Neural progenitor cell (in vitro differentiated cells): ENCODE measurements at regions not wholly inside any gene's neighbourhood (a gene's known extent, or its start where the extent isn't known, plus 50 kb on each side); places are given as distances from the start of the nearest gene placed in this dataset.

ENCODE experiments used
- DNase-seq: peaks from one replicate; pipeline ENCODE4 v3.0.0-alpha.2; 2016; ENCODE audit warnings: low spot score
- H2AFZ ChIP-seq: fragments of 200-600 bp; sonication (generic); replicated peaks from 2 replicates; pipeline ENCODE4 v1.6.1; 2016; ENCODE audit warnings: antibody characterized with exemption
- H3F3A ChIP-seq: fragments of 200-600 bp; sonication (generic); 2 replicates; pipeline ENCODE4 v1.6.1; 2016; ENCODE audit warnings: antibody characterized with exemption, low read depth
- H3K27ac ChIP-seq: fragments of 200-600 bp; sonication (generic); 2 replicates; pipeline ENCODE4 v1.5.1; 2016; ENCODE audit warnings: mild to moderate bottlenecking
- H3K27me3 ChIP-seq: fragments of 200-600 bp; sonication (generic); 2 replicates; pipeline ENCODE4 v1.6.1; 2016; ENCODE audit warnings: mild to moderate bottlenecking, moderate library complexity
- H3K36me3 ChIP-seq: fragments of 200-600 bp; sonication (generic); 2 replicates; pipeline ENCODE4 v1.5.1; 2016
- H3K4me1 ChIP-seq: fragments of 200-600 bp; sonication (generic); 2 replicates; pipeline ENCODE4 v1.6.1; 2016; ENCODE audit warnings: mixed run types
- H3K4me2 ChIP-seq: fragments of 200-600 bp; sonication (generic); 2 replicates; pipeline ENCODE4 v1.6.1; 2016
- H3K4me3 ChIP-seq: fragments of 200-600 bp; sonication (generic); 2 replicates; pipeline ENCODE4 v1.5.1; 2016
- H3K79me2 ChIP-seq: fragments of 200-600 bp; sonication (generic); 2 replicates; pipeline ENCODE4 v1.6.1; 2016; ENCODE audit warnings: low read depth
- H3K9ac ChIP-seq: fragments of 200-600 bp; sonication (generic); 2 replicates; pipeline ENCODE4 v1.6.1; 2016
- H3K9me3 ChIP-seq: fragments of 200-600 bp; sonication (generic); 2 replicates; pipeline ENCODE4 v1.5.1; 2016; ENCODE audit warnings: low read depth
- H4K20me1 ChIP-seq: fragments of 200-600 bp; sonication (generic); 2 replicates; pipeline ENCODE4 v1.6.1; 2016; ENCODE audit warnings: low read depth
- H3K27ac Mint-ChIP-seq: 3 replicates; pipeline ENCODE4 v1.8.0; 2021; ENCODE audit warnings: mixed read lengths
- H3K27me3 Mint-ChIP-seq: 2 replicates; pipeline ENCODE4 v1.8.0; 2022; ENCODE audit warnings: low read depth, mild to moderate bottlenecking, inconsistent platforms, moderate library complexity, mixed read lengths; ENCODE audit not compliant: insufficient read depth
- H3K36me3 Mint-ChIP-seq: 3 replicates; pipeline ENCODE4 v1.8.0; 2021; ENCODE audit warnings: mixed read lengths
- H3K4me1 Mint-ChIP-seq: 3 replicates; pipeline ENCODE4 v1.8.0; 2021; ENCODE audit warnings: mixed read lengths
- H3K4me3 Mint-ChIP-seq: 3 replicates; pipeline ENCODE4 v1.8.0; 2021; ENCODE audit warnings: mild to moderate bottlenecking, moderate library complexity, mixed read lengths
- H3K9me3 Mint-ChIP-seq: 3 replicates; pipeline ENCODE4 v1.8.0; 2020; ENCODE audit warnings: mixed read lengths
- EZH2 ChIP-seq: fragments of 200-600 bp; sonication (generic); IDR thresholded peaks from 2 replicates; pipeline ENCODE4 v1.6.1; 2017; ENCODE audit warnings: antibody characterized with exemption, mild to moderate bottlenecking, moderate library complexity
- EZH2phosphoT487 ChIP-seq: fragments of 200-600 bp; sonication (generic); IDR thresholded peaks from 2 replicates; pipeline ENCODE4 v1.6.1; 2017; ENCODE audit warnings: antibody characterized with exemption
- TF ChIP-seq, protein P1 (sequence below): fragments of 200-600 bp; sonication (generic); IDR thresholded peaks from 2 replicates; pipeline ENCODE4 v1.5.1; 2017; ENCODE audit warnings: antibody characterized with exemption, mild to moderate bottlenecking

DNA sequence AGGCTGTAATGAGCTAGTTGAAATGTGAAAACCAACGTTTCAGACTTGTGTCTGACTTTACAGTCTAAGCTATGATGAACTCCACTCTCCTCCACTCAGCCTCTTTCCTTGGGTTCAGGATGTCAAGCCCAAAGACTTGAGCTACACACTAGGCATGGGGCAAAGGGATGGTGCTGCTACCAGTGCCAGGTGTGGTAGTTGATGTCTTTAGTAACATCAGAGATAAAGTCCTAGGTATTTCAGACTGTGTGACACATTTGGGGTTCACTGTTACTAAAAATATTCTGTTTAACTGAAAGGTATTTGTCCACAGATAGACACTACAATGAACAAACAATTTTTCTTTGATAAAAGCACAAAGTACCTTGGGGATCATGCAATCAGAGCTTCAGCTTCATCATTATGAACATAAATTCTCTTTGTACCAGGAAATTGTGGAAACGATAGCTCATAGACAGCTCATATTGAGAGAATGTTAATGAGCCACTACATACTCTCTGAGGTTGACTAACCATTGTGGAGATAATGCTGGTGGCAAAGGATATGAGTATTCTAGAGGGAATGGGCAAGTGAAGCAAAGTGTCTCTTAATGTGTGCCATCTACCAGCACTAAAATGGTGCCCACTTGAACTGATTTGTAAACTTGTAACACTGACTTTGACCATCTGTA is 253.7 kb upstream of the THUMPD2 start:
- Mint-ChIP-seq H3K4me3 (no peak overlapping the region), H3K27ac (no peak overlapping the region), H3K4me1 (no peaks in the 10 kb centered on the region), H3K27me3 (peaks cover 3% of the 10 kb centered on the region), H3K9me3 (peaks cover 2% of the 10 kb centered on the region), H3K36me3 (no peaks in the 10 kb centered on the region)
- Histone ChIP-seq H3K27ac (no peak overlapping the region), H3K9ac (no peak overlapping the region), H2AFZ (no peak overlapping the region), H3K36me3 (no peaks in the 10 kb centered on the region), H3K4me3 (no peak overlapping the region), H4K20me1 (no peaks in the 10 kb centered on the region), H3K79me2 (no peaks in the 10 kb centered on the region), H3K4me2 (no peak overlapping the region), H3K9me3 (no peaks in the 10 kb centered on the region), H3K4me1 (no peaks in the 10 kb centered on the region), H3K27me3 (no peaks in the 10 kb centered on the region), H3F3A (no peaks in the 10 kb centered on the region)
- no peak for TF ChIP-seq EZH2
- TF ChIP-seq EZH2phosphoT487: no peak
- TF ChIP-seq, protein P1, sequence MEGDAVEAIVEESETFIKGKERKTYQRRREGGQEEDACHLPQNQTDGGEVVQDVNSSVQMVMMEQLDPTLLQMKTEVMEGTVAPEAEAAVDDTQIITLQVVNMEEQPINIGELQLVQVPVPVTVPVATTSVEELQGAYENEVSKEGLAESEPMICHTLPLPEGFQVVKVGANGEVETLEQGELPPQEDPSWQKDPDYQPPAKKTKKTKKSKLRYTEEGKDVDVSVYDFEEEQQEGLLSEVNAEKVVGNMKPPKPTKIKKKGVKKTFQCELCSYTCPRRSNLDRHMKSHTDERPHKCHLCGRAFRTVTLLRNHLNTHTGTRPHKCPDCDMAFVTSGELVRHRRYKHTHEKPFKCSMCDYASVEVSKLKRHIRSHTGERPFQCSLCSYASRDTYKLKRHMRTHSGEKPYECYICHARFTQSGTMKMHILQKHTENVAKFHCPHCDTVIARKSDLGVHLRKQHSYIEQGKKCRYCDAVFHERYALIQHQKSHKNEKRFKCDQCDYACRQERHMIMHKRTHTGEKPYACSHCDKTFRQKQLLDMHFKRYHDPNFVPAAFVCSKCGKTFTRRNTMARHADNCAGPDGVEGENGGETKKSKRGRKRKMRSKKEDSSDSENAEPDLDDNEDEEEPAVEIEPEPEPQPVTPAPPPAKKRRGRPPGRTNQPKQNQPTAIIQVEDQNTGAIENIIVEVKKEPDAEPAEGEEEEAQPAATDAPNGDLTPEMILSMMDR: no peak
- DNase-seq: no peak

DNA sequence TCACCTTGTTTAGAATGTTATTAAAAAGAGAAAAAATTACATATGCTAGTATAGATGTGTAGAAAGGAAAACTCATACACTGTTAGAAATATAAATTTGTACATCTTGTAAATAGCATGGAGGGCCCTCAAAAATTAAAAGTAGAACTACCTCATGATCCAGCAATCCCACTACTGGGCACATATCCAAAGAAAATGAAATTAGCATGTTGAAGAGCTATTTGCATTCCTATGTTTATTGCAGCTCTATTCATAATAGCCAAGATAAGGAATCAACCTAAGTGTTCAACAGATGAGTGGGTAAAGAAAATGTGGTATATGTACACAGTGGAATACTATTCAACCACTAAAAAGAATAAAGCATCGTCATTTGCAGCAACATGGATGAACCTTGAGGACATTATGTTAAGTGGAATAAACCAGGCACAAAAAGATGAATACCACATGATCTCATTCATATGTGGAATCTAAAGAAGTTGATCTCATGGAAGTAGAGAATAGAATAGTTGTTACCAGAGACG is 251.5 kb upstream of the THUMPD2 start:
- Mint-ChIP-seq H3K4me1 (no peaks in the 10 kb centered on the region), H3K36me3 (no peaks in the 10 kb centered on the region), H3K9me3 (peaks cover 2% of the 10 kb centered on the region), H3K27ac (no peak overlapping the region), H3K27me3 (peaks cover 3% of the 10 kb centered on the region), H3K4me3 (no peak overlapping the region)
- Histone ChIP-seq H2AFZ (no peak overlapping the region), H3K4me3 (no peak overlapping the region), H3K4me2 (no peak overlapping the region), H3K9me3 (no peaks in the 10 kb centered on the region), H3K4me1 (no peaks in the 10 kb centered on the region), H3K79me2 (no peaks in the 10 kb centered on the region), H3K27ac (no peak overlapping the region), H3K36me3 (no peaks in the 10 kb centered on the region), H3K27me3 (no peaks in the 10 kb centered on the region), H4K20me1 (no peaks in the 10 kb centered on the region), H3K9ac (no peak overlapping the region), H3F3A (no peaks in the 10 kb centered on the region)
- TF ChIP-seq EZH2phosphoT487 (no peak), EZH2 (no peak)
- TF ChIP-seq, protein P1: no peak
- no peak for DNase-seq

DNA sequence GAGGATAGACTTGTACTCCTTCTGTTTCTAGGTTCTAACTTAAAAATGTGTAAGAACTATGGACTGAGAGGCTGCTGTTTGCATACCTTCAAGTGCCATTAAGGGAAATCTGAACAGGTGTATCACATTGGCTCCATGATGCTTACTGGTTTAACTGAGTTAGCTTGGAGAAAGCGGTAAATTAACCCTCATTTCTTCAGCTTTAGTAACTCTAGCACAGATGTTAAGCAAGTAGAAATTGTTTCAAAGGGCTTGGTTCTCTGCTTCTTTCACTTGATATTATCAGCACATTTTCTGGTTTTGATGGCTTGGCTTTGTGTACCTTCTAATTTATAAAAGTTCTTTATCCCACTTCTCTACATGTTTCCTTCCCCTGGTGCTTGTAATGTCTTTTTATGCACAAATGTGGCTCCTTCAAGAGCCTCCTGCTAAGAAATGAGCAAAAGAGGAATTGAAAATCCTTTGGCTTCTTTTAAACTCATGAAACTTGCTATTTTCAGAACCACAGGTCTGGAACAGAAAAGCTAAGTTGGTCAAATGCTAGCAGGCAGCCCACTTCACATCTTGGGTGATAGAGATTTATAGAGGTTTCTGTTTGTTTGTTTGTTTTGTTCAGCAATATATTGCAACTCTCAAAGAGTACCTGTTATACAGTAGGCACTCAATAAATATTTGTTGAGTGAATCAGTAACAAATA is 249.9 kb upstream of the THUMPD2 start:
- H3K79me2 ChIP-seq: no peaks in the 10 kb centered on the region
- Mint-ChIP-seq H3K9me3 (peaks cover 7% of the 10 kb centered on the region), H3K27me3 (peaks cover 3% of the 10 kb centered on the region), H3K36me3 (no peaks in the 10 kb centered on the region), H3K4me1 (no peaks in the 10 kb centered on the region), H3K27ac (no peak overlapping the region), H3K4me3 (no peak overlapping the region)
- H3K27me3 ChIP-seq: no peaks in the 10 kb centered on the region
- no peaks in the 10 kb centered on the region for H3K36me3 ChIP-seq
- H3K4me2 ChIP-seq: no peak overlapping the region
- H3K27ac ChIP-seq: no peak overlapping the region
- no peaks in the 10 kb centered on the region for H4K20me1 ChIP-seq
- TF ChIP-seq, protein P1: no peak
- no peak for TF ChIP-seq EZH2
- no peak for TF ChIP-seq EZH2phosphoT487
- DNase-seq: no peak
- no peak overlapping the region for H3K9ac ChIP-seq
- H3K4me1 ChIP-seq: no peaks in the 10 kb centered on the region
- no peak overlapping the region for H2AFZ ChIP-seq
- H3K9me3 ChIP-seq: no peaks in the 10 kb centered on the region
- H3K4me3 ChIP-seq: no peak overlapping the region
- H3F3A ChIP-seq: no peaks in the 10 kb centered on the region
